Neural cell (in vitro differentiated cells): ENCODE measurements at regions not wholly inside any gene's neighbourhood (a gene's known extent, or its start where the extent isn't known, plus 50 kb on each side); places are given as distances from the start of the nearest gene placed in this dataset.

Experiments
- H2AFZ ChIP-seq: fragments of 200-600, 300-800 bp; sonication (generic), shearing (Covaris generic); 2 replicates; pipeline ENCODE4 v1.6.0; 2014; ENCODE audit warnings: low read depth, mild to moderate bottlenecking, antibody characterized with exemption, low read length, moderate library complexity
- H3F3A ChIP-seq: fragments of 200-600 bp; shearing (Covaris generic); 2 replicates; pipeline ENCODE4 v1.6.1; 2016; ENCODE audit warnings: mild to moderate bottlenecking, moderate library complexity, mixed read lengths, antibody characterized with exemption, low read length; ENCODE audit not compliant: insufficient read depth, poor library complexity, severe bottlenecking
- H3K27ac ChIP-seq: fragments of 200-600, 300-800 bp; sonication (generic), shearing (Covaris generic); 2 replicates; pipeline ENCODE4 v1.5.1; 2014; ENCODE audit warnings: mild to moderate bottlenecking, low read length, moderate library complexity
- H3K27me3 ChIP-seq: fragments of 300-800, 200-600 bp; sonication (generic), shearing (Covaris generic); 2 replicates; pipeline ENCODE4 v1.6.0; 2014; ENCODE audit warnings: mild to moderate bottlenecking, low read depth, low read length, moderate library complexity; ENCODE audit not compliant: insufficient read depth
- H3K36me3 ChIP-seq: fragments of 300-800, 200-600 bp; sonication (generic), shearing (Covaris generic); 2 replicates; pipeline ENCODE4 v1.5.1; 2014; ENCODE audit warnings: mild to moderate bottlenecking, antibody characterized with exemption, low read length, moderate library complexity; ENCODE audit not compliant: insufficient read depth
- H3K4me2 ChIP-seq: fragments of 300-800, 200-600 bp; sonication (generic), shearing (Covaris generic); 2 replicates; pipeline ENCODE4 v1.6.0; 2014; ENCODE audit warnings: mild to moderate bottlenecking, low read length
- H3K4me3 ChIP-seq: fragments of 300-800, 200-600 bp; sonication (generic), shearing (Covaris generic); 2 replicates; pipeline ENCODE4 v1.5.1; 2014; ENCODE audit warnings: mild to moderate bottlenecking, low read length, moderate library complexity
- H3K79me2 ChIP-seq: fragments of 200-600 bp; shearing (Covaris generic); replicated peaks from 2 replicates; pipeline ENCODE4 v1.6.0; 2014; ENCODE audit warnings: mild to moderate bottlenecking, low read length, moderate library complexity; ENCODE audit not compliant: insufficient read depth
- H3K9ac ChIP-seq: fragments of 300-800, 200-600 bp; sonication (generic), shearing (Covaris generic); 2 replicates; pipeline ENCODE4 v1.6.1; 2016; ENCODE audit warnings: mild to moderate bottlenecking, low read length, mixed read lengths
- H3K9me2 ChIP-seq: fragments of 200-600 bp; shearing (Covaris generic); 2 replicates; pipeline ENCODE4 v1.6.1; 2016; ENCODE audit warnings: mild to moderate bottlenecking, low read length, mixed read lengths; ENCODE audit not compliant: insufficient read depth
- H3K9me3 ChIP-seq: fragments of 200-600, 300-800 bp; sonication (generic), shearing (Covaris generic); 2 replicates; pipeline ENCODE4 v1.6.1; 2016; ENCODE audit warnings: mild to moderate bottlenecking, mixed run types, low read length, moderate library complexity, mixed read lengths
- H4K20me1 ChIP-seq: fragments of 200-600 bp; shearing (Covaris generic); 2 replicates; pipeline ENCODE4 v1.6.1; 2016; ENCODE audit warnings: mild to moderate bottlenecking, mixed run types; ENCODE audit not compliant: insufficient read depth
- EP300 ChIP-seq: fragments of 450-650 bp; conservative IDR thresholded peaks from 2 replicates; pipeline ENCODE4 v1.6.1; 2014; ENCODE audit warnings: antibody characterized with exemption, mild to moderate bottlenecking, moderate library complexity; ENCODE audit not compliant: poor library complexity, severe bottlenecking
- EZH2 ChIP-seq: fragments of 200-600, 300-800 bp; shearing (Covaris generic), sonication (generic); IDR thresholded peaks from 2 replicates; pipeline ENCODE4 v1.6.1; 2014; ENCODE audit warnings: antibody characterized with exemption, low read length, borderline replicate concordance, mild to moderate bottlenecking; ENCODE audit not compliant: insufficient read depth, poor library complexity, severe bottlenecking
- MXI1 ChIP-seq: fragments of 450-650 bp; conservative IDR thresholded peaks from 2 replicates; pipeline ENCODE4 v1.6.1; 2014; ENCODE audit warnings: antibody characterized with exemption, mild to moderate bottlenecking; ENCODE audit not compliant: poor library complexity, severe bottlenecking
- POLR2AphosphoS5 ChIP-seq: IDR thresholded peaks from 2 replicates; pipeline ENCODE4 v1.6.1; 2012
- RAD21 ChIP-seq: fragments of 450-650 bp; conservative IDR thresholded peaks from 2 replicates; pipeline ENCODE4 v1.6.1; 2014; ENCODE audit warnings: antibody characterized with exemption, mild to moderate bottlenecking, moderate library complexity
- SMC3 ChIP-seq: fragments of 450-650 bp; conservative IDR thresholded peaks from 2 replicates; pipeline ENCODE4 v1.6.1; 2014; ENCODE audit warnings: antibody characterized with exemption, mild to moderate bottlenecking, moderate library complexity; ENCODE audit not compliant: poor library complexity
- TAF1 ChIP-seq: IDR thresholded peaks from 2 replicates; pipeline ENCODE4 v1.6.1; 2012; ENCODE audit warnings: low read depth
- TF ChIP-seq, protein P1 (sequence below): IDR thresholded peaks from 2 replicates; pipeline ENCODE4 v1.6.1; 2012; ENCODE audit warnings: borderline replicate concordance
- TF ChIP-seq, protein P2 (sequence below): fragments of 450-650 bp; IDR thresholded peaks from 2 replicates; pipeline ENCODE4 v1.5.1; 2014; ENCODE audit warnings: antibody characterized with exemption, mild to moderate bottlenecking, moderate library complexity; ENCODE audit not compliant: poor library complexity, severe bottlenecking

DNA sequence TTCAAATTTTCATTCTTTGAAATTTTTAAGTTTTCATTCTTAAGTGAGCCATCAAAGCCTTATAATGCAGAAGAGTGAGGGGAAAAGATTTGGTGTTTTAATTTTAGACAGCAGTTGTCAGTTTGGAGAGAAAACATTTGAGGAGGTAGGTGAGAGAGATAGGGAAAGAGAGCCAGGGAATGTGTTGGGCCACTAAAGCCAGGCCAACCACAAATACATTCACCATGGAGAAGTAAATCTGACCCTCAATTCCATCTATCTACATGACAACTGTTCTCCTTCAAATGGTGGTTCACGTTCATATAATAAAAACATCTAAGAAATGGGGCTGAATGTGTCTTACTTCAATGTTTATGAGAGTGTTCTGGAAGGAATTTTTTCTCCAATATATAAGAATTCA is 553.0 kb upstream of the SYT4 start:
- Histone ChIP-seq H3K27ac (peak overlapping the region; percentile 23), H2AFZ (no peak overlapping the region), H3K27me3 (no peaks in the 10 kb centered on the region), H3K9me3 (no peaks in the 10 kb centered on the region), H3K36me3 (no peaks in the 10 kb centered on the region), H3K79me2 (no peaks in the 10 kb centered on the region), H3K4me2 (no peak overlapping the region), H4K20me1 (no peaks in the 10 kb centered on the region), H3F3A (no peaks in the 10 kb centered on the region), H3K9me2 (no peaks in the 10 kb centered on the region), H3K9ac (no peak overlapping the region), H3K4me3 (no peak overlapping the region)
- TF ChIP-seq, protein P1, sequence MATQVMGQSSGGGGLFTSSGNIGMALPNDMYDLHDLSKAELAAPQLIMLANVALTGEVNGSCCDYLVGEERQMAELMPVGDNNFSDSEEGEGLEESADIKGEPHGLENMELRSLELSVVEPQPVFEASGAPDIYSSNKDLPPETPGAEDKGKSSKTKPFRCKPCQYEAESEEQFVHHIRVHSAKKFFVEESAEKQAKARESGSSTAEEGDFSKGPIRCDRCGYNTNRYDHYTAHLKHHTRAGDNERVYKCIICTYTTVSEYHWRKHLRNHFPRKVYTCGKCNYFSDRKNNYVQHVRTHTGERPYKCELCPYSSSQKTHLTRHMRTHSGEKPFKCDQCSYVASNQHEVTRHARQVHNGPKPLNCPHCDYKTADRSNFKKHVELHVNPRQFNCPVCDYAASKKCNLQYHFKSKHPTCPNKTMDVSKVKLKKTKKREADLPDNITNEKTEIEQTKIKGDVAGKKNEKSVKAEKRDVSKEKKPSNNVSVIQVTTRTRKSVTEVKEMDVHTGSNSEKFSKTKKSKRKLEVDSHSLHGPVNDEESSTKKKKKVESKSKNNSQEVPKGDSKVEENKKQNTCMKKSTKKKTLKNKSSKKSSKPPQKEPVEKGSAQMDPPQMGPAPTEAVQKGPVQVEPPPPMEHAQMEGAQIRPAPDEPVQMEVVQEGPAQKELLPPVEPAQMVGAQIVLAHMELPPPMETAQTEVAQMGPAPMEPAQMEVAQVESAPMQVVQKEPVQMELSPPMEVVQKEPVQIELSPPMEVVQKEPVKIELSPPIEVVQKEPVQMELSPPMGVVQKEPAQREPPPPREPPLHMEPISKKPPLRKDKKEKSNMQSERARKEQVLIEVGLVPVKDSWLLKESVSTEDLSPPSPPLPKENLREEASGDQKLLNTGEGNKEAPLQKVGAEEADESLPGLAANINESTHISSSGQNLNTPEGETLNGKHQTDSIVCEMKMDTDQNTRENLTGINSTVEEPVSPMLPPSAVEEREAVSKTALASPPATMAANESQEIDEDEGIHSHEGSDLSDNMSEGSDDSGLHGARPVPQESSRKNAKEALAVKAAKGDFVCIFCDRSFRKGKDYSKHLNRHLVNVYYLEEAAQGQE = no peak
- TF ChIP-seq EP300 = no peak
- TF ChIP-seq POLR2AphosphoS5 = no peak
- TF ChIP-seq SMC3 = no peak
- no peak for TF ChIP-seq TAF1
- no peak for TF ChIP-seq EZH2
- no peak for TF ChIP-seq RAD21
- TF ChIP-seq MXI1 = no peak
- TF ChIP-seq, protein P2, sequence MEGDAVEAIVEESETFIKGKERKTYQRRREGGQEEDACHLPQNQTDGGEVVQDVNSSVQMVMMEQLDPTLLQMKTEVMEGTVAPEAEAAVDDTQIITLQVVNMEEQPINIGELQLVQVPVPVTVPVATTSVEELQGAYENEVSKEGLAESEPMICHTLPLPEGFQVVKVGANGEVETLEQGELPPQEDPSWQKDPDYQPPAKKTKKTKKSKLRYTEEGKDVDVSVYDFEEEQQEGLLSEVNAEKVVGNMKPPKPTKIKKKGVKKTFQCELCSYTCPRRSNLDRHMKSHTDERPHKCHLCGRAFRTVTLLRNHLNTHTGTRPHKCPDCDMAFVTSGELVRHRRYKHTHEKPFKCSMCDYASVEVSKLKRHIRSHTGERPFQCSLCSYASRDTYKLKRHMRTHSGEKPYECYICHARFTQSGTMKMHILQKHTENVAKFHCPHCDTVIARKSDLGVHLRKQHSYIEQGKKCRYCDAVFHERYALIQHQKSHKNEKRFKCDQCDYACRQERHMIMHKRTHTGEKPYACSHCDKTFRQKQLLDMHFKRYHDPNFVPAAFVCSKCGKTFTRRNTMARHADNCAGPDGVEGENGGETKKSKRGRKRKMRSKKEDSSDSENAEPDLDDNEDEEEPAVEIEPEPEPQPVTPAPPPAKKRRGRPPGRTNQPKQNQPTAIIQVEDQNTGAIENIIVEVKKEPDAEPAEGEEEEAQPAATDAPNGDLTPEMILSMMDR = no peak

DNA sequence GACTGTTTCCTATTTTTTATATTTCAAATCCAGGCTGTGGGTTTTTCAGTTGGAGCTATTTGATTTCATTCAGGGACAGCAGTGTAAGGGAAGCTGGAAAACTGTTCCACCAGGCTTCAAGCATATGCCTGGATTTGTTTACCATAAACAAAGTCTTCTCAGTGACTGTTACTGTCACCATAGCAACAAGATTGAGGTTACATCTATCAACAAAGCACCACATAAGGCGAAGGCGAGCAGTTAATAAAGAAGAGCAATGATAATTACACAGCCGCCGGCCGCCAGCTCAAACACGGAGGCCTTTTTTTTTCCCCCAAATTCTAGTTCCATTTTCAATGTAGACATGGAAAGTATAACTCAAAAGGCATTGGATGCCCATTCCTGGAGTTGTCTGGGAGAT is 553.7 kb upstream of the SYT4 start:
- H3K79me2 ChIP-seq = no peaks in the 10 kb centered on the region
- no peaks in the 10 kb centered on the region for H3K27me3 ChIP-seq
- TF ChIP-seq RAD21 (no peak), MXI1 (no peak), TAF1 (no peak), POLR2AphosphoS5 (peak; percentile 77), EP300 (peak; percentile 64), SMC3 (no peak), EZH2 (no peak)
- TF ChIP-seq, protein P2 = no peak
- TF ChIP-seq, protein P1 = peak; percentile 77
- no peak overlapping the region for H3K4me3 ChIP-seq
- no peaks in the 10 kb centered on the region for H3F3A ChIP-seq
- no peak overlapping the region for H2AFZ ChIP-seq
- H3K9me2 ChIP-seq = no peaks in the 10 kb centered on the region
- peak overlapping the region; percentile 23 for H3K27ac ChIP-seq
- H3K36me3 ChIP-seq = no peaks in the 10 kb centered on the region
- H4K20me1 ChIP-seq = no peaks in the 10 kb centered on the region
- no peaks in the 10 kb centered on the region for H3K9me3 ChIP-seq
- H3K9ac ChIP-seq = no peak overlapping the region
- peak overlapping the region; percentile 12 for H3K4me2 ChIP-seq
